Activated T-cell treated with anti-CD3 and anti-CD28 coated beads, Interleukin-2, amount 50 U/mL, for 48 hours (primary cell): ENCODE measurements at regions not wholly inside any gene's neighbourhood (a gene's known extent, or its start where the extent isn't known, plus 50 kb on each side); places are given as distances from the start of the nearest gene placed in this dataset.

Source experiments
- DNase-seq, 2 experiments: peaks; one replicate each; pipeline ENCODE4 v3.0.0-alpha.2; 2020

GRCh38 chr5:117872798-117873368 lies 1115.5 kb downstream of the DTWD2 start:
- DNase-seq, result no peak

DNA sequence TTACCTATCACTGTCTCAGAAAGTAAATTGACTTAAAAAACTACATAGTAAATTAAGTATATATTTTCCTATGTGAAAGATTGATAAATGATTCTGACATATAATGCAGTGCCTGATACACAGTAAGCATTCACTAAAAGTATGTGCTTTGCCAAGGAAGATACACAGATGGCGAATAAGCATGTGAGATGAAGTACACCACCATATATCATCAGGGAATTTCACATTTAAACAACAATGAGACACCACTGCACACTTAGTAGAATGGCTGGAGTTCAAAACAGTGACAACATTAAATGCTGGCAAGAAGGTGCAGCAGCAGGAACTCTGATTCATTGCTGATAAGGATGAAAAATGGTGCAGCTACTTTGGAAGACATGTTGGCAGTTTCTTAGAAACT lies 1118.8 kb downstream of the DTWD2 start:
- no peak for DNase-seq

- no peak for DNase-seq
Observed at GRCh38 chr5:117863586-117864296, 1124.6 kb downstream of the DTWD2 start.

- no peak for DNase-seq
Observed at GRCh38 chr5:117860550-117860949, 1127.8 kb downstream of the DTWD2 start.

DNA sequence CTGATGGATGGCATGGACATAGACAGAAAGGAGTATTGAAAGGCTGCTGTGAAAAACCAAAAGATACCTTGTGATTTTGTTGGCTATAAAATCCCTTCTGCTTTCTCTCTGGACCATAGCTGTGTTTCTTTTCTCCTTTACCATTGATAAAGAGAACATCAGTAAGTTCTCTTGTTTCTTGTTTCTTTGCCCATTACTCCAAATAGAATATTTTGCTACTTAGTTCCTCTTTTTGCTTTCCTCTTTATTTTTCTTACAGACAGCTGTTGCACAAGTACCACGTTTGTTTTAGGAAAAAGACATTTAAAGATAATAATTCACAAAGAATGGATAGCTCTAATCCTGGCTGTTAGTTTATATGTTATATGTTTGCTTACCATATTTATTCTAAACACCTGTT lies 1129.2 kb downstream of the DTWD2 start:
- DNase-seq, result no peak

GRCh38 chr5:117856713-117857112 lies 1131.6 kb downstream of the DTWD2 start:
- DNase-seq, result no peak

GRCh38 chr5:117837786-117838185 lies 1150.6 kb downstream of the DTWD2 start:
- DNase-seq, result no peak

DNA sequence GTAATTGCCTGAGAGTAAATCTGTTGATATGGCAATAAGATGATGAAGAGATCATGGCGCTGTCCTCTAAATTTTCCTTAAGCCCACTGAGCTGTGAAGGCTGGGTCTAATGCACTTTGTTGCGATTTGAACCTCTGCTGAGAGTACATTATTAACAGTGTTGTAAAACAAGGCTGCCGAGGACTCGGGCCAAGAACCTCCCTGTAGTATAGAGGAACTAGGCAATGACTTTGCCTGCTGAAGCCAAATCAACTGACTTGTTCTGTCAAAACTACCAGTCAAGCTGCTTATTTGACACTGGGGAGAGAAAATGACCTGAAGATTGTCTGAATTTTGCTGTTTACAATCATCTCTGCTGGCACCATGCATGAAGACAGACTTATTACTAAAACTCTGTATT lies 1154.7 kb downstream of the DTWD2 start:
- no peak for DNase-seq

DNA sequence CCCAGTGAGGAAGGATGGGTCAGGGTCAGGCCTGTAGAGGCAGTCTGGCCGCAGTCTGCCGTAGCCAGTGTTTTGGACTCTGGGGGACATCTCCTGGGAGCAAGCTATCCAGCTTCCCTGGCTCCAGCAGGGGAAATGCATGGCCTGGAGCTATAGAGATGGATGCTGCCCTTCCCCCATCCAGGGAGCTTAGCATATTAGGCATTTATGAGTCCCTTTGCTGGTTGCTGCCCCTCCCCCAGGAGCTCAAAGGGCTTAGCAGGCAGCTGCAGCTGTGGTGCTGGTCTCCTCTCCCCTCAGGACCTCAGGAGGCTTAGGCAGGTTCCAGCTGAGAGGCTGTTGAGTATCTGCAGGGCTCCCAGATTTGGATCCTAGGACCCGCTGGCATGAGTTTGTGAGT lies 1158.7 kb downstream of the DTWD2 start:
- no peak for DNase-seq

DNA sequence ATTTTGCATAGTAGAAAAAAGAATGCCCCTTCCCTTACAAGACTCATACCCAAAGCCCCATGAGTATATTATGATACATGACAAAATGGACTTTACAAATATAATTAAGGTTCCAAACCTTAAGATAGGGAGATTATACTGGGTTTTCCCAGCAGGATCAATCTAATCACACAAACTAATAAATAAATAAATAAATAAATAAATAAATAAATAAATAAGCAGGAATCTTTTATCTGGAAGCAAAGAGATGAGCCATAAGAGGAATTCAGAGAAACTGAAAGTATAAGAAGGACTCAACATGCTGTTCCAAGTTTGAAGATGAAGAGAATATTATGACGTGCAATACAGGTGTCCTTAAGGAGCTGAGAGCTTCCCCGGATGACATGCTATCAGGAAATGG lies 1174.5 kb downstream of the DTWD2 start:
- no peak for DNase-seq

GRCh38 chr5:117812861-117813260 lies 1175.5 kb downstream of the DTWD2 start:
- DNase-seq, result no peak

DNA sequence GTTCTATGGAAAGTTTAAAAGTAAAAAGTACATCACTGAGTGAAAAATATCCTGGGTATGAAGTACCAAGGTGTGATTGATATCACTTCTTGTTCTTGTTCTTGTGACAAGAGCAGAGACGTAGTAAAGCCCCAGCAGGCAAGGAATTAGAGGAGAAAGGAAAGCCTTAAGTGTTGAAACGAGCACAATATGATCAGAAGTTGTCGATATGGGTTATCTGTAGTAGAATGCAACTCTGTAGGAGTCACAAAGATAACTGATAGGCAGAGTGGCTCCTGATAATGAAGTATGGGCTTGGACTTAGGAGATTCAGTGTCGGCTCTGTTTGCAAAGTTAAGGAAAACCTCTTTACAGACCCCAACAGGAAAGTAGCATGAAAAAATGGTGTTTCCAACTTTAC lies 1179.1 kb downstream of the DTWD2 start:
- DNase-seq, result no peak

GRCh38 chr5:117805058-117805457 lies 1183.3 kb downstream of the DTWD2 start:
- DNase-seq, result no peak

GRCh38 chr5:117803533-117803932 lies 1184.8 kb downstream of the DTWD2 start:
- no peak for DNase-seq

GRCh38 chr5:117801583-117801982 lies 1186.8 kb downstream of the DTWD2 start:
- DNase-seq, result no peak

DNA sequence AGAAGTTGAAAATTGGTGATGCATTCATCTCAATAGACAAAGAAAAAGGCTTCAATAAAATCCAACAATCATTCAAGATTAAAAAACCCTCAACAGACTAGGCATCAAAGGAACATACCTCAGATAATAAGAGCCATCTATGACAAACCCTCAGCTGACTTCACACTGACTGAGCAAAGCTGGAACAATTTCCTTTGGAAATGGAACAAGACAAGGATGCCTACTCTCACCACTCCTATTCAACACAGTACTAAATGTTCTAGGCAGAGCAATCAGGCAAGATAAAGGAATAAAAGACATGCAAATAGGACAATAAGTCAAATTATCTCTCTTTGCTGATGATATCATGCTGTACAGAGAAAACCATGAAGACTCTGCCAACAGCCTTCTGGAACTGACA lies 1188.1 kb downstream of the DTWD2 start:
- no peak for DNase-seq

GRCh38 chr5:117794847-117795246 lies 1193.5 kb downstream of the DTWD2 start:
- no peak for DNase-seq

GRCh38 chr5:117793963-117794362 lies 1194.4 kb downstream of the DTWD2 start:
- no peak for DNase-seq

- DNase-seq, result no peak
Observed at GRCh38 chr5:117792476-117792875, 1195.9 kb downstream of the DTWD2 start.

DNA sequence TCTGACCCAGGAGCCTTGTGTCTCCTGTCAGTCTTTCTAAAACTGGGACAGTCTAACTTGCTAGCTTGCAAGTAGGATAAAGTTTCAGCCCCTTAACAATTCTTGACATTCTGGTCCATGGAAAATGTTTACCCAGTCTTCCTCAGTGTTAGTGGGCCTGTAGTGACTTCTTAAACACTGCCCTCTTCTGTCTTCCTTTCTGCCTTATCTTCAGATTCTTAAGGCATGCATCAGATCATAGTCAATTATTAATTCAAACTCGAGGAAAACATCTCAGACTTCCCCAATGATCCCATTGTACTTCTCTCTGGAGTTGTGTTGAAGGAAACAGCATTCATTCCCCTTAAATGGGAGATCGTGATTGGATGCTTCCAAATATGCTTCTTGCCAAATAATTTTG lies 1199.8 kb downstream of the DTWD2 start:
- DNase-seq, result no peak

- no peak for DNase-seq
Observed at GRCh38 chr5:117779171-117779570, 1204.5 kb upstream of the SEMA6A start.

- no peak for DNase-seq
Observed at GRCh38 chr5:117776977-117777376, 1202.4 kb upstream of the SEMA6A start.

DNA sequence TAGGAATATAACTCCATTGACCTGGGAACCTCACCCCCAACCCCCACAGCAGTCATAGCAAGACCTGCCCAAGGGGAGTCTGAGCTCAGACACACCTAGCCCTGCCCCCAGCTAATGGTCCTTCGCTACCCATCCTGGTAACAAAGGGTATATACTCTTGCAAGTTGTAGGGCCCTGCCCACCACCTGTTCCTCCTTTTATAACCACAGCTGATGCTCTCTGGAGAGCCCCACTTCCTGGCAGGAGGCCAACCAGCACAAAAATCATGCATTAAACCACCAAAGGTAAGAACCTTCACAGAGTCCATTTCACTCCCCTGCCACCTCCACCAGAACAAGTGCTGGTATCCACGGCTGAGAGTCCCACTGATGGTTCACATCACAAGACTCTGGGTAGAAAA lies 1195.3 kb upstream of the SEMA6A start:
- DNase-seq, result no peak

GRCh38 chr5:117763271-117763670 lies 1188.6 kb upstream of the SEMA6A start:
- no peak for DNase-seq

GRCh38 chr5:117761186-117761585 lies 1186.6 kb upstream of the SEMA6A start:
- no peak for DNase-seq
